Neutrophil (primary cell): ENCODE measurements at regions not wholly inside any gene's neighbourhood (a gene's known extent, or its start where the extent isn't known, plus 50 kb on each side); places are given as distances from the start of the nearest gene placed in this dataset.

Experiments used
- H3K27ac ChIP-seq: fragments of 200-600 bp; sonication (generic); 2 replicates; pipeline ENCODE4 v1.5.1; 2016; ENCODE audit warnings: mild to moderate bottlenecking, moderate library complexity
- H3K27me3 ChIP-seq: fragments of 200-600 bp; sonication (generic); 2 replicates; pipeline ENCODE4 v1.6.0; 2016; ENCODE audit warnings: mild to moderate bottlenecking
- H3K36me3 ChIP-seq: fragments of 200-600 bp; sonication (generic); 2 replicates; pipeline ENCODE4 v1.5.1; 2017
- H3K4me1 ChIP-seq, 2 experiments: fragments of 200-600 bp in 1 of 2; sonication (generic) in 1 of 2; 1 replicate in 1 of 2; 2 replicates in 1 of 2; pipeline versions ENCODE4 v1.5.1 to v1.6.1; 2013 to 2016; ENCODE audit warnings: low read depth in 1 of 2, low read length in 1 of 2, mild to moderate bottlenecking in 1 of 2, moderate library complexity in 1 of 2; ENCODE audit not compliant: control insufficient read depth in 1 of 2, insufficient read depth in 1 of 2
- H3K4me3 ChIP-seq, 2 experiments: fragments of 200-600 bp in 1 of 2; sonication (generic) in 1 of 2; 1 replicate in 1 of 2; 2 replicates in 1 of 2; pipeline ENCODE4 v1.5.1; 2013 to 2016; ENCODE audit warnings: low read depth in 1 of 2, low read length in 1 of 2, mild to moderate bottlenecking in 1 of 2, moderate library complexity in 1 of 2
- H3K9me3 ChIP-seq: fragments of 200-600 bp; sonication (generic); 2 replicates; pipeline ENCODE4 v1.5.1; 2016
- CTCF ChIP-seq: fragments of 200-600 bp; sonication (generic); IDR thresholded peaks from 2 replicates; pipeline ENCODE4 v1.5.1; 2016; ENCODE audit warnings: antibody characterized with exemption

- H3K4me1 ChIP-seq = peaks cover 27 to 31% of the 10 kb centered on the region in 2 experiments
- H3K27me3 ChIP-seq = no peaks in the 10 kb centered on the region
- no peak overlapping the region for H3K4me3 ChIP-seq
- H3K9me3 ChIP-seq = no peaks in the 10 kb centered on the region
- H3K36me3 ChIP-seq = no peaks in the 10 kb centered on the region
- H3K27ac ChIP-seq = no peak overlapping the region
- TF ChIP-seq CTCF = no peak
Observed at GRCh38 chr4:184270808-184271413, 53.2 kb upstream of the ENPP6 start.

- H3K9me3 ChIP-seq = no peaks in the 10 kb centered on the region
- no peak for TF ChIP-seq CTCF
- H3K36me3 ChIP-seq = no peaks in the 10 kb centered on the region
- peaks cover 35 to 41% of the 10 kb centered on the region in 2 experiments for H3K4me1 ChIP-seq
- no peaks in the 10 kb centered on the region for H3K27me3 ChIP-seq
- peak overlapping the region; percentile 11 for H3K27ac ChIP-seq
- no peak overlapping the region for H3K4me3 ChIP-seq
Observed at GRCh38 chr4:184269879-184270430, 52.3 kb upstream of the ENPP6 start.

GRCh38 chr4:184268584-184269160 lies 51.0 kb upstream of the ENPP6 start:
- Histone ChIP-seq H3K36me3 (no peaks in the 10 kb centered on the region), H3K4me3 (peak overlapping the region; percentile 48 to 59), H3K27me3 (no peaks in the 10 kb centered on the region), H3K4me1 (peaks cover 42 to 51% of the 10 kb centered on the region in 2 experiments), H3K9me3 (no peaks in the 10 kb centered on the region), H3K27ac (peak overlapping the region; percentile 93)
- TF ChIP-seq CTCF = no peak

GRCh38 chr4:184267673-184268583 lies 50.3 kb upstream of the ENPP6 start:
- peak; percentile 53 for TF ChIP-seq CTCF
- Histone ChIP-seq H3K27me3 (no peaks in the 10 kb centered on the region), H3K36me3 (no peaks in the 10 kb centered on the region), H3K9me3 (no peaks in the 10 kb centered on the region), H3K4me1 (peaks cover 50 to 59% of the 10 kb centered on the region in 2 experiments), H3K4me3 (peak overlapping the region; percentile 48 to 59), H3K27ac (peak overlapping the region; percentile 93)
